ENCODE measurements at regions not wholly inside any gene's neighbourhood (a gene's known extent, or its start where the extent isn't known, plus 50 kb on each side); places are given as distances from the start of the nearest gene placed in this dataset.
A peak's percentile ranks its signal among the peaks of the same experiment; 100 is the strongest.

GRCh38 chrX:102067966-102068723 is 57.3 kb upstream of the TCEAL2 start:
- no peak overlapping the region for H3K4me3 ChIP-seq
- H3K9me3 ChIP-seq = no peaks in the 10 kb centered on the region
- no peak overlapping the region for H3K27ac ChIP-seq
- H3K4me1 ChIP-seq = no peaks in the 10 kb centered on the region
- no peaks in the 10 kb centered on the region for H3K36me3 ChIP-seq
- no peak for DNase-seq (ENCODE audit: extremely low spot score in 2 of 2)
- intact Hi-C loops (cut with DNase I) = no loop called here
- H3K27me3 ChIP-seq = no peaks in the 10 kb centered on the region
- TF ChIP-seq POLR2A (IDR thresholded peaks at IDR 0.05) (no peak), CTCF (IDR thresholded peaks at IDR 0.05) (peak in 2 of 3 experiments; percentile 35 to 42), POLR2AphosphoS5 (IDR thresholded peaks at IDR 0.05; ENCODE audit: insufficient read depth in 1 of 2, low read depth in 1 of 2) (no peak)

GRCh38 chrX:102063445-102064074 is 61.9 kb upstream of the TCEAL2 start:
- H3K27me3 ChIP-seq = no peaks in the 10 kb centered on the region
- no peaks in the 10 kb centered on the region for H3K9me3 ChIP-seq
- H3K27ac ChIP-seq = no peak overlapping the region
- no peaks in the 10 kb centered on the region for H3K36me3 ChIP-seq
- TF ChIP-seq CTCF (IDR thresholded peaks at IDR 0.05) = no peak
- no peak for TF ChIP-seq POLR2AphosphoS5 (IDR thresholded peaks at IDR 0.05; ENCODE audit: insufficient read depth in 1 of 2, low read depth in 1 of 2)
- TF ChIP-seq POLR2A (IDR thresholded peaks at IDR 0.05) = no peak
- no peak overlapping the region for H3K4me3 ChIP-seq
- intact Hi-C loops (cut with DNase I) = no loop called here
- H3K4me1 ChIP-seq = no peaks in the 10 kb centered on the region
- DNase-seq (ENCODE audit: extremely low spot score in 2 of 2) = no peak

- H3K4me3 ChIP-seq = no peak overlapping the region
- H3K4me1 ChIP-seq = no peaks in the 10 kb centered on the region
- intact Hi-C loops (cut with DNase I) = no loop called here
- H3K9me3 ChIP-seq = no peaks in the 10 kb centered on the region
- no peak for DNase-seq (ENCODE audit: extremely low spot score in 2 of 2)
- H3K27ac ChIP-seq = no peak overlapping the region
- no peaks in the 10 kb centered on the region for H3K36me3 ChIP-seq
- no peaks in the 10 kb centered on the region for H3K27me3 ChIP-seq
- TF ChIP-seq POLR2A (IDR thresholded peaks at IDR 0.05) = no peak
- no peak for TF ChIP-seq POLR2AphosphoS5 (IDR thresholded peaks at IDR 0.05; ENCODE audit: insufficient read depth in 1 of 2, low read depth in 1 of 2)
- TF ChIP-seq CTCF (IDR thresholded peaks at IDR 0.05) = no peak
These were observed 81.0 kb upstream of the TCEAL2 start for GRCh38 chrX:102044496-102044895.

GRCh38 chrX:102043380-102043779 is 82.1 kb upstream of the TCEAL2 start:
- Histone ChIP-seq H3K9me3 (no peaks in the 10 kb centered on the region), H3K4me3 (no peak overlapping the region), H3K4me1 (no peaks in the 10 kb centered on the region), H3K27ac (no peak overlapping the region), H3K36me3 (no peaks in the 10 kb centered on the region), H3K27me3 (no peaks in the 10 kb centered on the region)
- no peak for TF ChIP-seq POLR2AphosphoS5 (IDR thresholded peaks at IDR 0.05; ENCODE audit: insufficient read depth in 1 of 2, low read depth in 1 of 2)
- TF ChIP-seq CTCF (IDR thresholded peaks at IDR 0.05) = no peak
- no peak for TF ChIP-seq POLR2A (IDR thresholded peaks at IDR 0.05)
- intact Hi-C loops (cut with DNase I) = no loop called here
- DNase-seq (ENCODE audit: extremely low spot score in 2 of 2) = no peak

Measured in vagina (tissue), 2 donors.